Chondrocyte (in vitro differentiated cells): ENCODE measurements at regions not wholly inside any gene's neighbourhood (a gene's known extent, or its start where the extent isn't known, plus 50 kb on each side); places are given as distances from the start of the nearest gene placed in this dataset.

ENCODE experiments used
- DNase-seq: peaks from one replicate; pipeline ENCODE4 v3.0.0; 2021; ENCODE audit warnings: mixed read lengths, low spot score
- H3K27ac Mint-ChIP-seq: one replicate; pipeline ENCODE4 v1.8.0; 2021; ENCODE audit warnings: mild to moderate bottlenecking, moderate library complexity, mixed read lengths; ENCODE audit not compliant: unreplicated experiment
- H3K27me3 Mint-ChIP-seq: 2 replicates; pipeline ENCODE4 v1.8.0; 2021; ENCODE audit warnings: low read depth, mixed read lengths
- H3K36me3 Mint-ChIP-seq: 2 replicates; pipeline ENCODE4 v1.8.0; 2021; ENCODE audit warnings: low read depth, mixed read lengths
- H3K4me1 Mint-ChIP-seq: 2 replicates; pipeline ENCODE4 v1.8.0; 2021; ENCODE audit warnings: low read depth, mild to moderate bottlenecking, mixed read lengths
- H3K4me3 Mint-ChIP-seq: one replicate; pipeline ENCODE4 v1.8.0; 2021; ENCODE audit warnings: mild to moderate bottlenecking, moderate library complexity, mixed read lengths; ENCODE audit not compliant: unreplicated experiment
- H3K9me3 Mint-ChIP-seq: 2 replicates; pipeline ENCODE4 v1.8.0; 2021; ENCODE audit warnings: low read depth, mixed read lengths
- TF ChIP-seq, protein P1 (sequence below): fragments of 200-600 bp; sonication (generic); IDR thresholded peaks from 2 replicates; pipeline ENCODE4 v1.5.0; 2021; ENCODE audit warnings: antibody characterized with exemption, mild to moderate bottlenecking, moderate library complexity

- H3K27ac Mint-ChIP-seq, result no peak overlapping the region
- H3K36me3 Mint-ChIP-seq, result peaks cover 5% of the 10 kb centered on the region
- no peaks in the 10 kb centered on the region for H3K4me1 Mint-ChIP-seq
- TF ChIP-seq, protein P1, sequence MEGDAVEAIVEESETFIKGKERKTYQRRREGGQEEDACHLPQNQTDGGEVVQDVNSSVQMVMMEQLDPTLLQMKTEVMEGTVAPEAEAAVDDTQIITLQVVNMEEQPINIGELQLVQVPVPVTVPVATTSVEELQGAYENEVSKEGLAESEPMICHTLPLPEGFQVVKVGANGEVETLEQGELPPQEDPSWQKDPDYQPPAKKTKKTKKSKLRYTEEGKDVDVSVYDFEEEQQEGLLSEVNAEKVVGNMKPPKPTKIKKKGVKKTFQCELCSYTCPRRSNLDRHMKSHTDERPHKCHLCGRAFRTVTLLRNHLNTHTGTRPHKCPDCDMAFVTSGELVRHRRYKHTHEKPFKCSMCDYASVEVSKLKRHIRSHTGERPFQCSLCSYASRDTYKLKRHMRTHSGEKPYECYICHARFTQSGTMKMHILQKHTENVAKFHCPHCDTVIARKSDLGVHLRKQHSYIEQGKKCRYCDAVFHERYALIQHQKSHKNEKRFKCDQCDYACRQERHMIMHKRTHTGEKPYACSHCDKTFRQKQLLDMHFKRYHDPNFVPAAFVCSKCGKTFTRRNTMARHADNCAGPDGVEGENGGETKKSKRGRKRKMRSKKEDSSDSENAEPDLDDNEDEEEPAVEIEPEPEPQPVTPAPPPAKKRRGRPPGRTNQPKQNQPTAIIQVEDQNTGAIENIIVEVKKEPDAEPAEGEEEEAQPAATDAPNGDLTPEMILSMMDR, result no peak
- H3K27me3 Mint-ChIP-seq, result peaks cover 51% of the 10 kb centered on the region
- no peak overlapping the region for H3K4me3 Mint-ChIP-seq
- H3K9me3 Mint-ChIP-seq, result no peaks in the 10 kb centered on the region
- DNase-seq, result no peak
Measured at GRCh38 chr9:108579757-108580439, 275.9 kb downstream of the ACTL7B start.

GRCh38 chr9:108575276-108575675, 280.5 kb downstream of the ACTL7B start:
- Mint-ChIP-seq H3K27me3 (peaks cover 49% of the 10 kb centered on the region), H3K27ac (no peak overlapping the region), H3K4me3 (no peak overlapping the region), H3K4me1 (no peaks in the 10 kb centered on the region), H3K36me3 (peaks cover 3% of the 10 kb centered on the region), H3K9me3 (no peaks in the 10 kb centered on the region)
- DNase-seq, result no peak
- TF ChIP-seq, protein P1, result no peak

GRCh38 chr9:108569624-108570023, 286.2 kb downstream of the ACTL7B start:
- no peak overlapping the region for H3K4me3 Mint-ChIP-seq
- H3K4me1 Mint-ChIP-seq, result peaks cover 4% of the 10 kb centered on the region
- no peak for DNase-seq
- TF ChIP-seq, protein P1, result no peak
- H3K27ac Mint-ChIP-seq, result no peak overlapping the region
- H3K27me3 Mint-ChIP-seq, result peaks cover 26% of the 10 kb centered on the region
- no peaks in the 10 kb centered on the region for H3K9me3 Mint-ChIP-seq
- no peaks in the 10 kb centered on the region for H3K36me3 Mint-ChIP-seq

DNA sequence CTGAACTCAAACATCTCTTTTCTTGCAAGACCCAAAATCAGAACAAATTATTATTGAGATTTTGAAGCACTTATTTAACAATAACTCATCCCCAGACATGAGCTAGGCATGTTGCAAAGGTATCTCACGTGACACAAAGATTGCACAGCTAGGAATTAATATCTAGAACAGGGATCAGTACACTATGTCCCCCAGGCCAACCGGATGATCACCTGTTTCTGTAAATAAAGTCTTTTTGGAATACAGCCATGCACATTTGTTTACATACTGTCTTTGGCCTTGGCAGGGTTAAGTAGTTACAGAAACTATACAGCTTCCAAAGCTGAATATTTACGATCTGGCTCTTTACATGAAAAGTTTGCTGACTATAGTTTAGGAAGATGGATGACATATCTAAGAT, 287.7 kb downstream of the ACTL7B start:
- no peak for DNase-seq
- H3K27me3 Mint-ChIP-seq, result peaks cover 14% of the 10 kb centered on the region
- H3K27ac Mint-ChIP-seq, result no peak overlapping the region
- H3K9me3 Mint-ChIP-seq, result no peaks in the 10 kb centered on the region
- H3K4me1 Mint-ChIP-seq, result peaks cover 4% of the 10 kb centered on the region
- no peak overlapping the region for H3K4me3 Mint-ChIP-seq
- H3K36me3 Mint-ChIP-seq, result no peaks in the 10 kb centered on the region
- TF ChIP-seq, protein P1, result no peak

DNA sequence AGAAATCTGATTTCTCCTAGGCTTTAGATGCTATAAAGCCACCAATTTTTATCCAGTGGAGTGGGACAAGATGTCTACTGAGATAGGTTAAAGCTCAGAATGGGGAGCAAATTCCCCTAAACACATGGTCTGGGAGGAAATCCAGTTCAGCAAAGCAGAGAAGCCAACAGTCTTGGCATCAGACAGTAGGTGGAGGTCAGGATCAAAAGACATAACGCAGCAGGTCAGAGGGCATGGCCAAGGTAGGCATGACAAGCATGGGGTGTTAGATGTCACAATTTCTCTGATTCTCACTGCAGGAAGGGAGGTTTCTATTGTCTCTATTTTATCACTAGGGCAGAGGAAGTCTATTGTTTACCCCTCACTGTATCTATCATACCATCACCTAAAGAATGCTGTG, 288.2 kb downstream of the ACTL7B start:
- Mint-ChIP-seq H3K36me3 (no peaks in the 10 kb centered on the region), H3K9me3 (no peaks in the 10 kb centered on the region), H3K27ac (no peak overlapping the region), H3K4me1 (peaks cover 4% of the 10 kb centered on the region), H3K27me3 (peaks cover 13% of the 10 kb centered on the region), H3K4me3 (no peak overlapping the region)
- no peak for DNase-seq
- TF ChIP-seq, protein P1, result no peak
